Natural killer cell (primary cell): ENCODE measurements at regions not wholly inside any gene's neighbourhood (a gene's known extent, or its start where the extent isn't known, plus 50 kb on each side); places are given as distances from the start of the nearest gene placed in this dataset.

Experiments used
- ATAC-seq, 3 donors: fragments of 150-1000 bp in 2 of 3; fragments of 200-7000 bp in 1 of 3; cut with Tn5 transposase; 1 replicate in 1 of 3; 2 replicates in 2 of 3; pipeline ENCODE4 v1.10.0; 2021; ENCODE audit warnings: mild to moderate bottlenecking in 2 of 3, moderate library complexity in 2 of 3
- DNase-seq, 2 donors: peaks; one replicate each; pipeline versions ENCODE4 v3.0.0 to v3.0.0-alpha.2; 2013 to 2021; ENCODE audit warnings: mixed read lengths in 1 of 2
- H3K27ac ChIP-seq: one replicate; pipeline ENCODE4 v1.5.1; 2013; ENCODE audit warnings: mild to moderate bottlenecking, low read length
- H3K27me3 ChIP-seq: one replicate; pipeline ENCODE4 v1.6.1; 2013; ENCODE audit warnings: low read length; ENCODE audit not compliant: control insufficient read depth, insufficient read depth
- H3K36me3 ChIP-seq: one replicate; pipeline ENCODE4 v1.6.1; 2013; ENCODE audit warnings: low read length; ENCODE audit not compliant: control insufficient read depth, insufficient read depth
- H3K4me1 ChIP-seq: one replicate; pipeline ENCODE4 v1.6.1; 2013; ENCODE audit warnings: low read length; ENCODE audit not compliant: control insufficient read depth, insufficient read depth
- H3K4me3 ChIP-seq: one replicate; pipeline ENCODE4 v1.5.1; 2013; ENCODE audit warnings: low read length
- H3K9me3 ChIP-seq: one replicate; pipeline ENCODE4 v1.6.1; 2013; ENCODE audit warnings: low read length; ENCODE audit not compliant: control insufficient read depth, insufficient read depth
- H3K27ac Mint-ChIP-seq, 2 donors: one replicate each; pipeline ENCODE4 v1.8.0; 2022; ENCODE audit warnings: mild to moderate bottlenecking in 2 of 2, mixed read lengths in 2 of 2, moderate library complexity in 1 of 2
- H3K27me3 Mint-ChIP-seq, 2 donors: one replicate each; pipeline ENCODE4 v1.8.0; 2022; ENCODE audit warnings: low read depth in 2 of 2, mixed read lengths in 2 of 2
- H3K36me3 Mint-ChIP-seq: one replicate; pipeline ENCODE4 v1.8.0; 2022; ENCODE audit warnings: mixed read lengths
- H3K4me1 Mint-ChIP-seq, 2 donors: one replicate each; pipeline ENCODE4 v1.8.0; 2022; ENCODE audit warnings: mixed read lengths in 2 of 2
- H3K4me3 Mint-ChIP-seq: one replicate; pipeline ENCODE4 v1.8.0; 2022; ENCODE audit warnings: mild to moderate bottlenecking, moderate library complexity, mixed read lengths
- H3K9me3 Mint-ChIP-seq, 2 donors: one replicate each; pipeline ENCODE4 v1.8.0; 2022; ENCODE audit warnings: mixed read lengths in 2 of 2
- CTCF ChIP-seq: fragments of 200-600 bp; IDR thresholded peaks from one replicate; pipeline ENCODE4 v1.8.0; 2022; ENCODE audit warnings: antibody characterized with exemption
- WGBS: methylation state at CpG from one replicate; pipeline ENCODE4 v1.1.7; 2013; ENCODE audit warnings: missing lambda C conversion rate; ENCODE audit not compliant: insufficient coverage; 5-methylcytosine and 5-hydroxymethylcytosine counted together
- intact Hi-C: fragments of 100-400 bp; cut with micrococcal nuclease; formaldehyde crosslinking; loops from one replicate; pipeline ENCODE4 v1.14.2; 2022

- intact Hi-C loops: no loop called here
- Histone ChIP-seq H3K36me3 (no peaks in the 10 kb centered on the region), H3K27ac (no peak overlapping the region), H3K9me3 (no peaks in the 10 kb centered on the region), H3K27me3 (no peaks in the 10 kb centered on the region), H3K4me3 (no peak overlapping the region), H3K4me1 (no peaks in the 10 kb centered on the region)
- no peaks in the 10 kb centered on the region for H3K4me1 Mint-ChIP-seq
- no peak for DNase-seq
- peaks cover 6% of the 10 kb centered on the region in 2 donors for H3K9me3 Mint-ChIP-seq
- no peak overlapping the region for H3K27ac Mint-ChIP-seq
- H3K27me3 Mint-ChIP-seq: no peaks in the 10 kb centered on the region
- WGBS: 81% methylated on average over 3 of the region's 3 CpGs
- TF ChIP-seq CTCF: no peak
- H3K36me3 Mint-ChIP-seq: no peaks in the 10 kb centered on the region
- no peak for ATAC-seq
- H3K4me3 Mint-ChIP-seq: no peak overlapping the region
Measured at GRCh38 chr6:133067960-133068359, 173.2 kb upstream of the EYA4 start.

GRCh38 chr6:133070410-133071043, 170.6 kb upstream of the EYA4 start:
- no peak for TF ChIP-seq CTCF
- H3K9me3 ChIP-seq: no peaks in the 10 kb centered on the region
- H3K9me3 Mint-ChIP-seq: peaks cover 6% of the 10 kb centered on the region in 2 donors
- no peak overlapping the region for H3K27ac Mint-ChIP-seq
- no peak overlapping the region for H3K4me3 Mint-ChIP-seq
- H3K27me3 Mint-ChIP-seq: no peaks in the 10 kb centered on the region
- no peak overlapping the region for H3K4me3 ChIP-seq
- no peaks in the 10 kb centered on the region for H3K36me3 Mint-ChIP-seq
- DNase-seq: no peak
- no peak overlapping the region for H3K27ac ChIP-seq
- no peak for ATAC-seq
- no peaks in the 10 kb centered on the region for H3K4me1 Mint-ChIP-seq
- no peaks in the 10 kb centered on the region for H3K4me1 ChIP-seq
- intact Hi-C loops: no loop called here
- no peaks in the 10 kb centered on the region for H3K36me3 ChIP-seq
- 85% methylated on average over 4 of the region's 4 CpGs for WGBS
- H3K27me3 ChIP-seq: no peaks in the 10 kb centered on the region

DNA sequence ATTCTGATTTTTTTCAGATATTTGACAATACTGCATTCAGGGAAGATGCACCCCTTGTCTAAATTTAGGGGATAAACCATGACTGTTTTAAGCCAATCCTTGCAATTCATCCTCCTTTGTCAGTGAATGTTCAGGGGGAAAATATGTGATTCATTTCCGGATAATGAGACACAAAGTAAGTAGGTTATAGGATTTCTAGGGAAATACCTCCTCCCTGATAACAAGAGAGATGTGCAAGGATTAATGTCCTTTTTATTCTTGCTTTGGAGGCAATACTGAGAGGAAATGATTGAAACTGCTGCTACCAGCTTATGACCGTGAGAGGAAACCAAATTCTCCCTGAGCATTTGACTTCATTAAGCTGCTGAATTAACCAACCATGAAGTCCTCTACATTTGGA, 161.3 kb upstream of the EYA4 start:
- Histone ChIP-seq H3K27ac (no peak overlapping the region), H3K9me3 (no peaks in the 10 kb centered on the region), H3K4me1 (no peaks in the 10 kb centered on the region), H3K27me3 (no peaks in the 10 kb centered on the region), H3K36me3 (no peaks in the 10 kb centered on the region), H3K4me3 (no peak overlapping the region)
- ATAC-seq (no peak), DNase-seq (no peak)
- no peak overlapping the region for H3K4me3 Mint-ChIP-seq
- H3K36me3 Mint-ChIP-seq: no peaks in the 10 kb centered on the region
- H3K9me3 Mint-ChIP-seq: peaks cover 2 to 4% of the 10 kb centered on the region in 2 donors
- H3K27ac Mint-ChIP-seq: no peak overlapping the region
- intact Hi-C loops: no loop called here
- H3K4me1 Mint-ChIP-seq: no peaks in the 10 kb centered on the region
- H3K27me3 Mint-ChIP-seq: no peaks in the 10 kb centered on the region
- 38% methylated on average over 1 of the region's 2 CpGs for WGBS
- no peak for TF ChIP-seq CTCF
